IMR-90 (cell line): ENCODE measurements at regions not wholly inside any gene's neighbourhood (a gene's known extent, or its start where the extent isn't known, plus 50 kb on each side); places are given as distances from the start of the nearest gene placed in this dataset.

Source experiments
- ATAC-seq: fragments of 200-7000 bp; cut with Tn5 transposase; 2 replicates; pipeline ENCODE4 v1.9.1; 2020; ENCODE audit warnings: low read depth, mild to moderate bottlenecking, moderate library complexity
- BruUV-seq: library from RNA; stranded (reverse); fragments of 400-500 nt; replicated peaks from 2 replicates; lab custom pipeline; 2021; lab: Mats Ljungman, UMichigan
- CTCF ChIA-PET: fragments of 300-600 bp; formaldehyde crosslinking; extraction: SDS; loops from one replicate; lab custom pipeline; 2021; ENCODE audit warnings: antibody characterized with exemption; lab: Yijun Ruan, JAX
- POLR2A ChIA-PET: fragments of 300-600 bp; sonication (Branson Sonifier 250); formaldehyde crosslinking; loops from one replicate; lab custom pipeline; 2022; ENCODE audit warnings: antibody characterized with exemption; ENCODE audit not compliant: unreplicated experiment; lab: Charles Lee
- DNase-seq: peaks from one replicate; pipeline ENCODE4 v3.0.0; 2013
- H2AFZ ChIP-seq: replicated peaks from 2 replicates; pipeline ENCODE3; 2013; ENCODE audit warnings: low read length, mild to moderate bottlenecking; ENCODE audit not compliant: poor library complexity
- H2AK5ac ChIP-seq: 2 replicates; pipeline ENCODE4 v1.6.1; 2013; ENCODE audit warnings: low read depth, low read length, inconsistent platforms
- H2AK9ac ChIP-seq: replicated peaks from 2 replicates; pipeline ENCODE3; 2013; ENCODE audit warnings: mild to moderate bottlenecking, low read depth, low read length, moderate library complexity; ENCODE audit not compliant: poor library complexity
- H2BK120ac ChIP-seq: 2 replicates; pipeline ENCODE4 v1.6.1; 2013; ENCODE audit warnings: low read depth, low read length, inconsistent platforms
- H2BK15ac ChIP-seq: 3 replicates; pipeline ENCODE4 v1.6.1; 2013; ENCODE audit warnings: low read depth, low read length, inconsistent platforms
- H2BK20ac ChIP-seq: 2 replicates; pipeline ENCODE4 v1.6.1; 2013; ENCODE audit warnings: low read depth, mild to moderate bottlenecking, inconsistent platforms, low read length, moderate library complexity
- H2BK5ac ChIP-seq: 2 replicates; pipeline ENCODE4 v1.6.1; 2013; ENCODE audit warnings: mild to moderate bottlenecking, low read depth, low read length, inconsistent platforms; ENCODE audit not compliant: poor library complexity, severe bottlenecking
- H3K14ac ChIP-seq: replicated peaks from 2 replicates; pipeline ENCODE4 v1.6.1; 2013; ENCODE audit warnings: low read depth, low read length, inconsistent platforms
- H3K18ac ChIP-seq: 2 replicates; pipeline ENCODE4 v1.6.1; 2013; ENCODE audit warnings: low read depth, low read length, control low read depth
- H3K23ac ChIP-seq: 2 replicates; pipeline ENCODE4 v1.6.1; 2013; ENCODE audit warnings: low read depth, low read length, inconsistent platforms
- H3K27ac ChIP-seq: 2 replicates; pipeline ENCODE4 v1.5.1; 2013; ENCODE audit warnings: mild to moderate bottlenecking, control low read depth, low read length; ENCODE audit not compliant: insufficient read depth
- H3K27me3 ChIP-seq: 2 replicates; pipeline ENCODE4 v1.6.1; 2013; ENCODE audit warnings: low read length; ENCODE audit not compliant: control insufficient read depth, insufficient read depth
- H3K36me3 ChIP-seq: 2 replicates; pipeline ENCODE4 v1.6.1; 2013; ENCODE audit warnings: low read length, mixed read lengths; ENCODE audit not compliant: control insufficient read depth, insufficient read depth
- H3K4ac ChIP-seq: 2 replicates; pipeline ENCODE4 v1.6.1; 2013; ENCODE audit warnings: low read depth, low read length, inconsistent platforms
- H3K4me1 ChIP-seq: 2 replicates; pipeline ENCODE4 v1.6.1; 2013; ENCODE audit warnings: low read length, mixed read lengths; ENCODE audit not compliant: control insufficient read depth, insufficient read depth
- H3K4me2 ChIP-seq: 2 replicates; pipeline ENCODE4 v1.6.1; 2013; ENCODE audit warnings: low read depth, mild to moderate bottlenecking, control low read depth, low read length, moderate library complexity
- H3K4me3 ChIP-seq: 2 replicates; pipeline ENCODE4 v1.5.1; 2013; ENCODE audit warnings: low read depth, mild to moderate bottlenecking, control low read depth, low read length, moderate library complexity; ENCODE audit not compliant: insufficient read depth
- H3K56ac ChIP-seq: 2 replicates; pipeline ENCODE4 v1.6.1; 2013; ENCODE audit warnings: low read length, inconsistent platforms; ENCODE audit not compliant: insufficient read depth; ENCODE audit errors: extremely low read depth
- H3K79me1 ChIP-seq, 2 experiments: 2 replicates each; pipeline ENCODE4 v1.6.1; 2013; ENCODE audit warnings: low read length in 2 of 2, inconsistent platforms in 1 of 2, low read depth in 1 of 2
- H3K9ac ChIP-seq: 2 replicates; pipeline ENCODE4 v1.6.1; 2013; ENCODE audit warnings: low read depth, low read length, control low read depth
- H3K9me1 ChIP-seq: 2 replicates; pipeline ENCODE4 v1.6.1; 2013; ENCODE audit warnings: low read length, inconsistent platforms; ENCODE audit not compliant: insufficient read depth
- H3K9me3 ChIP-seq: 2 replicates; pipeline ENCODE4 v1.6.1; 2013; ENCODE audit warnings: low read length; ENCODE audit not compliant: control insufficient read depth, insufficient read depth
- H4K20me1 ChIP-seq: 2 replicates; pipeline ENCODE4 v1.6.1; 2013; ENCODE audit warnings: low read length, inconsistent platforms; ENCODE audit not compliant: insufficient read depth
- H4K5ac ChIP-seq: 2 replicates; pipeline ENCODE4 v1.6.1; 2013; ENCODE audit warnings: mild to moderate bottlenecking, low read depth, low read length, control low read depth
- H4K8ac ChIP-seq, 2 experiments: 2 replicates each; pipeline ENCODE4 v1.6.1; 2013; ENCODE audit warnings: low read depth in 2 of 2, low read length in 2 of 2, control low read depth in 1 of 2, inconsistent platforms in 1 of 2
- H4K91ac ChIP-seq: 2 replicates; pipeline ENCODE4 v1.6.1; 2013; ENCODE audit warnings: low read depth, low read length, inconsistent platforms; ENCODE audit not compliant: insufficient read depth
- BHLHE40 ChIP-seq: fragments of 150-350 bp; IDR thresholded peaks from 2 replicates; pipeline ENCODE4 v1.6.1; 2016; ENCODE audit warnings: mild to moderate bottlenecking, low read depth, low read length
- CEBPB ChIP-seq: IDR thresholded peaks from 2 replicates; pipeline ENCODE4 v1.6.1; 2012; ENCODE audit warnings: low read depth, low read length, improper control_type of control experiment
- CHD1 ChIP-seq: IDR thresholded peaks from 2 replicates; pipeline ENCODE4 v1.6.1; 2012; ENCODE audit warnings: low read depth, low read length, improper control_type of control experiment
- FOS ChIP-seq: fragments of 150-350 bp; IDR thresholded peaks from 2 replicates; pipeline ENCODE4 v1.6.1; 2016; ENCODE audit warnings: low read depth, low read length
- MAFK ChIP-seq: IDR thresholded peaks from 2 replicates; pipeline ENCODE4 v1.6.1; 2012; ENCODE audit warnings: low read depth, low read length, improper control_type of control experiment
- MAZ ChIP-seq: IDR thresholded peaks from 2 replicates; pipeline ENCODE4 v1.6.1; 2012; ENCODE audit warnings: low read depth, mild to moderate bottlenecking, low read length, improper control_type of control experiment, moderate library complexity, borderline replicate concordance
- MXI1 ChIP-seq: IDR thresholded peaks from 2 replicates; pipeline ENCODE4 v1.6.1; 2012; ENCODE audit warnings: low read depth, mild to moderate bottlenecking, low read length, moderate library complexity, borderline replicate concordance
- NFE2L2 ChIP-seq: fragments of 150-350 bp; IDR thresholded peaks from 2 replicates; pipeline ENCODE4 v1.6.1; 2016; ENCODE audit warnings: low read depth, mild to moderate bottlenecking, low read length
- POLR2A ChIP-seq: IDR thresholded peaks from 2 replicates; pipeline ENCODE4 v1.6.1; 2012; ENCODE audit warnings: mild to moderate bottlenecking, low read depth, low read length
- RAD21 ChIP-seq: IDR thresholded peaks from 2 replicates; pipeline ENCODE4 v1.6.1; 2012; ENCODE audit warnings: low read length, improper control_type of control experiment
- RCOR1 ChIP-seq: IDR thresholded peaks from 2 replicates; pipeline ENCODE4 v1.6.1; 2012; ENCODE audit warnings: mild to moderate bottlenecking, low read length, improper control_type of control experiment; ENCODE audit not compliant: insufficient replicate concordance
- RFX5 ChIP-seq: IDR thresholded peaks from 2 replicates; pipeline ENCODE4 v1.8.0; 2012; ENCODE audit warnings: low read depth, mild to moderate bottlenecking, low read length, moderate library complexity
- SMC3 ChIP-seq: fragments of 150-350 bp; IDR thresholded peaks from 2 replicates; pipeline ENCODE4 v1.6.1; 2016; ENCODE audit warnings: low read depth, mild to moderate bottlenecking, antibody characterized with exemption, low read length, moderate library complexity
- WGBS, 2 experiments: methylation state at CpG; one replicate each; pipeline versions ENCODE4 v1.1.5 to v1.1.7; 2013; ENCODE audit warnings: missing lambda C conversion rate in 2 of 2; ENCODE audit not compliant: insufficient read length in 1 of 2; ENCODE audit errors: extremely low coverage in 2 of 2; 5-methylcytosine and 5-hydroxymethylcytosine counted together
- dilution Hi-C: fragments of 300-500 bp; cut with HindIII; formaldehyde crosslinking; loops from one replicate; pipeline ENCODE4 v1.14.3; 2018; ENCODE audit warnings: low sequenced_read_pairs; ENCODE audit not compliant: unreplicated experiment
- in situ Hi-C: fragments of 300-500 bp; cut with MboI; formaldehyde crosslinking; loops from 3 replicates; pipeline ENCODE4 v1.14.3; 2019; ENCODE audit warnings: low sequenced_read_pairs, inconsistent platforms, mixed read lengths
- intact Hi-C: fragments of 100-400 bp; cut with micrococcal nuclease; formaldehyde crosslinking; loops from 2 replicates; pipeline ENCODE4 v1.10.0; 2022
- TF ChIP-seq, protein P1 (sequence below): conservative IDR thresholded peaks from 2 replicates; pipeline ENCODE4 v1.5.1; 2012; ENCODE audit warnings: mild to moderate bottlenecking, low read depth, low read length, improper control_type of control experiment
- TF ChIP-seq, protein P2 (sequence below): fragments of 150-350 bp; IDR thresholded peaks from 2 replicates; pipeline ENCODE4 v1.6.1; 2016; ENCODE audit warnings: low read depth, mild to moderate bottlenecking, low read length, moderate library complexity, borderline replicate concordance
- TF ChIP-seq, protein P3 (sequence below): fragments of 150-350 bp; IDR thresholded peaks from 2 replicates; pipeline ENCODE4 v1.6.1; 2017; ENCODE audit warnings: mild to moderate bottlenecking, antibody characterized with exemption, low read length, low read depth

DNA sequence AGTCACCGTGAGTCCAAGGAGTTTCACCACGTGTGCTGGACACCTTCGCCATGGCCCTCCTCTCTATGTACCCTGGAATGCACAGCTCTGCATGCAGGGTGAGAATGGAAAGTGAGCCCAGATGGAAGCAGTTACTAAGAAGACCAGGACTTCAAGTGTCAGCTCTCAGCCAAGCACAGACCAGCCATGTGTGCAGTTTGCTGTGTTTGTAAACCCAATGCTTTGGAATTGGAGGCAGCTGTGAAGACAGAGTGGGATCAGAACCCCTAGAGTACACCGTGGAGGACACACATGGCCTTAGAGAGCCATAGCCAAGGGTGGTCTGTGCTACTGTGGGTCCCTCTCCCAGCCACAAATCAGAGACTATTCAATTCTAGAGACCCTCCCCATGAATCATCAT is 655.5 kb upstream of the ID2 start:
- H2BK15ac ChIP-seq: no peak overlapping the region
- H3K56ac ChIP-seq: no peak overlapping the region
- no peaks in the 10 kb centered on the region for H3K9me3 ChIP-seq
- no peak overlapping the region for H3K14ac ChIP-seq
- no peaks in the 10 kb centered on the region for H3K4me1 ChIP-seq
- no TSS peak for BruUV-seq
- H3K4ac ChIP-seq: no peak overlapping the region
- WGBS, 2 experiments: no CpG with 5 or more reads among the region's 4 CpGs
- H2BK20ac ChIP-seq: no peak overlapping the region
- no peak for ATAC-seq
- H3K79me1 ChIP-seq: no peaks in the 10 kb centered on the region
- dilution Hi-C loops (no loop called here), intact Hi-C loops (no loop called here), in situ Hi-C loops (no loop called here)
- H3K18ac ChIP-seq: no peak overlapping the region
- H2BK120ac ChIP-seq: no peak overlapping the region
- H2AFZ ChIP-seq: no peak overlapping the region
- H4K8ac ChIP-seq: no peak overlapping the region
- H2AK9ac ChIP-seq: no peak overlapping the region
- no peak overlapping the region for H3K27ac ChIP-seq
- no peaks in the 10 kb centered on the region for H3K36me3 ChIP-seq
- no peak overlapping the region for H2BK5ac ChIP-seq
- H3K9me1 ChIP-seq: 0 out of 2 replicates have a peak, but pooled peaks cover 5% of the 10 kb centered on the region
- no peaks in the 10 kb centered on the region for H4K20me1 ChIP-seq
- no peak overlapping the region for H3K9ac ChIP-seq
- no peak overlapping the region for H4K91ac ChIP-seq
- DNase-seq: no peak
- ChIA-PET CTCF (no interaction called here), POLR2A (no interaction called here)
- no peak overlapping the region for H3K4me3 ChIP-seq
- peaks cover 2% of the 10 kb centered on the region; the same call in 1 of the 2 replicates for H3K27me3 ChIP-seq
- H4K5ac ChIP-seq: no peak overlapping the region
- no peak overlapping the region for H2AK5ac ChIP-seq
- TF ChIP-seq MAZ (no peak), RAD21 (no peak), MXI1 (no peak), CHD1 (no peak), CEBPB (no peak), NFE2L2 (no peak), BHLHE40 (no peak), RFX5 (no peak), RCOR1 (no peak), MAFK (no peak), POLR2A (no peak), SMC3 (no peak), FOS (no peak)
- TF ChIP-seq, protein P1, sequence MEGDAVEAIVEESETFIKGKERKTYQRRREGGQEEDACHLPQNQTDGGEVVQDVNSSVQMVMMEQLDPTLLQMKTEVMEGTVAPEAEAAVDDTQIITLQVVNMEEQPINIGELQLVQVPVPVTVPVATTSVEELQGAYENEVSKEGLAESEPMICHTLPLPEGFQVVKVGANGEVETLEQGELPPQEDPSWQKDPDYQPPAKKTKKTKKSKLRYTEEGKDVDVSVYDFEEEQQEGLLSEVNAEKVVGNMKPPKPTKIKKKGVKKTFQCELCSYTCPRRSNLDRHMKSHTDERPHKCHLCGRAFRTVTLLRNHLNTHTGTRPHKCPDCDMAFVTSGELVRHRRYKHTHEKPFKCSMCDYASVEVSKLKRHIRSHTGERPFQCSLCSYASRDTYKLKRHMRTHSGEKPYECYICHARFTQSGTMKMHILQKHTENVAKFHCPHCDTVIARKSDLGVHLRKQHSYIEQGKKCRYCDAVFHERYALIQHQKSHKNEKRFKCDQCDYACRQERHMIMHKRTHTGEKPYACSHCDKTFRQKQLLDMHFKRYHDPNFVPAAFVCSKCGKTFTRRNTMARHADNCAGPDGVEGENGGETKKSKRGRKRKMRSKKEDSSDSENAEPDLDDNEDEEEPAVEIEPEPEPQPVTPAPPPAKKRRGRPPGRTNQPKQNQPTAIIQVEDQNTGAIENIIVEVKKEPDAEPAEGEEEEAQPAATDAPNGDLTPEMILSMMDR: no peak
- TF ChIP-seq, protein P2, sequence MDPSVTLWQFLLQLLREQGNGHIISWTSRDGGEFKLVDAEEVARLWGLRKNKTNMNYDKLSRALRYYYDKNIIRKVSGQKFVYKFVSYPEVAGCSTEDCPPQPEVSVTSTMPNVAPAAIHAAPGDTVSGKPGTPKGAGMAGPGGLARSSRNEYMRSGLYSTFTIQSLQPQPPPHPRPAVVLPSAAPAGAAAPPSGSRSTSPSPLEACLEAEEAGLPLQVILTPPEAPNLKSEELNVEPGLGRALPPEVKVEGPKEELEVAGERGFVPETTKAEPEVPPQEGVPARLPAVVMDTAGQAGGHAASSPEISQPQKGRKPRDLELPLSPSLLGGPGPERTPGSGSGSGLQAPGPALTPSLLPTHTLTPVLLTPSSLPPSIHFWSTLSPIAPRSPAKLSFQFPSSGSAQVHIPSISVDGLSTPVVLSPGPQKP: no peak
- TF ChIP-seq, protein P3, sequence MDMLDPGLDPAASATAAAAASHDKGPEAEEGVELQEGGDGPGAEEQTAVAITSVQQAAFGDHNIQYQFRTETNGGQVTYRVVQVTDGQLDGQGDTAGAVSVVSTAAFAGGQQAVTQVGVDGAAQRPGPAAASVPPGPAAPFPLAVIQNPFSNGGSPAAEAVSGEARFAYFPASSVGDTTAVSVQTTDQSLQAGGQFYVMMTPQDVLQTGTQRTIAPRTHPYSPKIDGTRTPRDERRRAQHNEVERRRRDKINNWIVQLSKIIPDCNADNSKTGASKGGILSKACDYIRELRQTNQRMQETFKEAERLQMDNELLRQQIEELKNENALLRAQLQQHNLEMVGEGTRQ: no peak
- no peak overlapping the region for H3K4me2 ChIP-seq
- H3K23ac ChIP-seq: no peak overlapping the region
